MCF 10A (cell line): ENCODE measurements at regions not wholly inside any gene's neighbourhood (a gene's known extent, or its start where the extent isn't known, plus 50 kb on each side); places are given as distances from the start of the nearest gene placed in this dataset.

Experiments used
- BruUV-seq: library from RNA; stranded (reverse); fragments of 400-500 nt; replicated peaks from 2 replicates; lab custom pipeline; 2021; lab: Mats Ljungman, UMichigan
- CTCF ChIA-PET: fragments of 300-600 bp; sonication (Branson Sonifier 250); formaldehyde crosslinking; extraction: SDS; loops from one replicate; lab custom pipeline; 2021; ENCODE audit warnings: antibody characterized with exemption, inconsistent platforms; lab: Yijun Ruan, JAX
- POLR2A ChIA-PET: fragments of 300-600, 350-650 bp; sonication (Branson Sonifier 250); formaldehyde crosslinking; extraction: SDS; loops from one replicate; lab custom pipeline; 2020; ENCODE audit warnings: antibody characterized with exemption, inconsistent platforms; lab: Yijun Ruan, JAX
- DNase-seq: peaks from one replicate; pipeline ENCODE4 v3.0.0-alpha.2; 2018; ENCODE audit not compliant: unreplicated experiment
- H3K27ac Mint-ChIP-seq: one replicate; pipeline ENCODE4 v1.8.0; 2022; ENCODE audit warnings: mild to moderate bottlenecking, low read depth, mixed read lengths; ENCODE audit not compliant: unreplicated experiment
- H3K27me3 Mint-ChIP-seq: one replicate; pipeline ENCODE4 v1.8.0; 2022; ENCODE audit warnings: mixed read lengths; ENCODE audit not compliant: insufficient read depth, unreplicated experiment
- H3K36me3 Mint-ChIP-seq: one replicate; pipeline ENCODE4 v1.8.0; 2022; ENCODE audit warnings: mild to moderate bottlenecking, moderate library complexity, mixed read lengths; ENCODE audit not compliant: insufficient read depth, unreplicated experiment
- H3K4me1 Mint-ChIP-seq: one replicate; pipeline ENCODE4 v1.8.0; 2022; ENCODE audit warnings: mixed read lengths; ENCODE audit not compliant: insufficient read depth, unreplicated experiment
- H3K4me3 Mint-ChIP-seq: one replicate; pipeline ENCODE4 v1.8.0; 2022; ENCODE audit warnings: mild to moderate bottlenecking, moderate library complexity, mixed read lengths; ENCODE audit not compliant: unreplicated experiment
- H3K9me3 Mint-ChIP-seq: one replicate; pipeline ENCODE4 v1.8.0; 2022; ENCODE audit warnings: mixed read lengths; ENCODE audit not compliant: unreplicated experiment
- intact Hi-C: fragments of 100-400 bp; cut with micrococcal nuclease; formaldehyde crosslinking; loops from 2 replicates; pipeline ENCODE4 v1.14.1; 2022
- TF ChIP-seq, protein P1 (sequence below): fragments of 200-600 bp; IDR thresholded peaks from one replicate; pipeline ENCODE4 v1.8.0; 2022; ENCODE audit warnings: antibody characterized with exemption, mild to moderate bottlenecking; ENCODE audit not compliant: unreplicated experiment

DNA sequence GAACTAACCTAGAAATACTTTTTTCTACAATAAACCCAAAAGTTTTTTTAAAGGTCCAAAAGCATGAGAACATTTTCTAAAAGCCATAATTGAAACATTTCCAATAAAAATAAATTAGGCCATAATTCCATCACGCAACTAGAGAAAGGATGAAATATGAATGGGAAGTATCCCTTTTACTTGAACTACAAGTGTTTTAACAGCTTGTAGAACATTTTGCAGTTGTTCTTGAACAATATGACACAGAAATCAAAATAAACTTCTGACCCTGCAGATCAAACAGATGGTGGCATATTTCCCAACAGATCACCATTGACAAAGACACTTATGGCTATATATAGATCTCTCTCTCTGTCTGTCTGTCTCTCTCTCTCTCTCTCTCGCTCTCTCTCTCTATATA is 624.4 kb downstream of the PSAT1 start:
- Mint-ChIP-seq H3K4me1 (peaks cover 29% of the 10 kb centered on the region), H3K36me3 (no peaks in the 10 kb centered on the region), H3K9me3 (peaks cover 4% of the 10 kb centered on the region), H3K27ac (no peak overlapping the region), H3K4me3 (no peak overlapping the region), H3K27me3 (no peaks in the 10 kb centered on the region)
- ChIA-PET CTCF (interaction anchor here (0.7 kb wide), 1 partner anchor 126 kb away, joined by 3 read pairs; no protein-coding TSS in a partner anchor), POLR2A (no interaction called here)
- peak; percentile 29 for DNase-seq
- intact Hi-C loops: no loop called here
- TF ChIP-seq, protein P1, sequence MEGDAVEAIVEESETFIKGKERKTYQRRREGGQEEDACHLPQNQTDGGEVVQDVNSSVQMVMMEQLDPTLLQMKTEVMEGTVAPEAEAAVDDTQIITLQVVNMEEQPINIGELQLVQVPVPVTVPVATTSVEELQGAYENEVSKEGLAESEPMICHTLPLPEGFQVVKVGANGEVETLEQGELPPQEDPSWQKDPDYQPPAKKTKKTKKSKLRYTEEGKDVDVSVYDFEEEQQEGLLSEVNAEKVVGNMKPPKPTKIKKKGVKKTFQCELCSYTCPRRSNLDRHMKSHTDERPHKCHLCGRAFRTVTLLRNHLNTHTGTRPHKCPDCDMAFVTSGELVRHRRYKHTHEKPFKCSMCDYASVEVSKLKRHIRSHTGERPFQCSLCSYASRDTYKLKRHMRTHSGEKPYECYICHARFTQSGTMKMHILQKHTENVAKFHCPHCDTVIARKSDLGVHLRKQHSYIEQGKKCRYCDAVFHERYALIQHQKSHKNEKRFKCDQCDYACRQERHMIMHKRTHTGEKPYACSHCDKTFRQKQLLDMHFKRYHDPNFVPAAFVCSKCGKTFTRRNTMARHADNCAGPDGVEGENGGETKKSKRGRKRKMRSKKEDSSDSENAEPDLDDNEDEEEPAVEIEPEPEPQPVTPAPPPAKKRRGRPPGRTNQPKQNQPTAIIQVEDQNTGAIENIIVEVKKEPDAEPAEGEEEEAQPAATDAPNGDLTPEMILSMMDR: no peak
- BruUV-seq: no TSS peak

DNA sequence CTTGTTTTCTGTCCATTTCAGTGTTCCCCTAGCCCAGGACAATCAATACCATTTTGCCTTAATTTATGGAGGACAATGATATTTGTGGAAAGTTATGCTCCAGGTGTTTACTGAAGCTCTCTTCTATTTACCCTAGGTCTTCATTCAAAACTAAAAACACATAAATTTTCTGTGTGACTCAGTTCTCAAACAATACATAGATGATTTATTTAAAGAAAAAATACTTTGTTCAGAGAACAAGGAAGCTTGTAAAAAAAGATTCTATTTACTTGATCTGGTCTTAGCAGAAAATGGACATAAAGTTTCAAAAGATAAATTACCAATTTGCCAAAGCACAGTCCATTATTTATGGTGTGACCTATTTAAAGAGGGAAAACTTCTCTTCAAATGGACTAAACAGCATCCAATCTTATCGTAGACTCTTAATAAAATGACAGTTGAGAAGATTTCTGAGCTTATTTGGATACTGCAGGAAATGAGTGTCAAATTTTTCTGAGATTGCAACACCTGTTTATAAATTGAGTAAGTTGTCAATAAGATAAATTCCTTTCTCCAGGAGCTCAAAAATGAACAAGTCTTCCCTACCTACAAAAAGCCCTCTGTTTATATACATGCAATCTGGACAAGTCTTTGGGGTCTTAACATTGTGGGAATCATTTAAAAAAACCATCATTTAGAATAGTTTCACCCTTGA is 627.2 kb downstream of the PSAT1 start:
- CTCF ChIA-PET: interaction anchor here (0.5 kb wide), 1 partner anchor 138 kb away, joined by 3 read pairs; no protein-coding TSS in a partner anchor
- intact Hi-C loops: no loop called here
- no peaks in the 10 kb centered on the region for H3K36me3 Mint-ChIP-seq

DNA sequence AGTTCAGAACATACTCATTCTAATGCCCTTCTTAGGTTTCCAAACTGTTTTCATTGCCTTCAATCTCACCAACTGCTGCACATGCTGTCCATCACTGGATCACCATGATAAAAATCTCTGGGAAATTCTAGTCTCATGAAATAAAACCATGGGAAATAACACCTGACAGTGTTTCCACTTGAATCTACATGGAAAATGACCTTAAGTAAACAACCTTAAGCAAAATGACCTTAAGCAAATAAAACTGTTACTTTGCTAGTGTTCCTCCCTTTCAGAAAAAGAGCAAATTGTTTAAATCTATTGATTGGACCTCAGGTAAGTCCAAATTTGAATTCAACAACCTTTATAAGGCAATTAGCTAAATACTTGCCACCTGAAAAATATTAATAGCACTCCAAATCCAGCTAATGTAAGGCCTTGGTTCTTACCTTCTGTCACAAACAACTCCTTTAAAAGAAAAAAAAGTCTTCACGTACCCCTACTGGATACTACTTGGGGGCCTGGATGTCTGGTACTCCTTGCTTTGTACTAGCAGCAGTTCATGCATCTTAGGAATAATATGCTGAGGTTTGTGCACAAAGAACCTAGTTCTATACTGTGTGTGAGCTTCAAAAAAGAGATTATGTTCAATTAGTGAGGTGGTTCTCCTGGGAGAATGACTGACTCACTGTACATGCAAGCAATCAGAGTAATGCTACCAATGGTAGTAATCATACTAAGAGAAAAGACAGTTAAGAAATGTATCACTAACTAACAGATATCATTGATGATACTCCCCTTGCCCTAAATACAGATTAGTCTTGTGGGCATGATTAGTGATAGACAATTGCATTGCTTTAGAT is 630.4 kb downstream of the PSAT1 start:
- POLR2A ChIA-PET: no interaction called here
- Mint-ChIP-seq H3K4me3 (no peak overlapping the region), H3K27ac (no peak overlapping the region), H3K4me1 (no peaks in the 10 kb centered on the region), H3K36me3 (no peaks in the 10 kb centered on the region), H3K27me3 (no peaks in the 10 kb centered on the region), H3K9me3 (no peaks in the 10 kb centered on the region)
- DNase-seq: no peak
- TF ChIP-seq, protein P1: no peak
- intact Hi-C loops: no loop called here
- CTCF ChIA-PET: interaction anchor here (0.7 to 1.0 kb wide), 2 partner anchors 37 to 328 kb away, joined by 3 read pairs; no protein-coding TSS in a partner anchor
- BruUV-seq: no TSS peak

More for the DNA sequence above, 627.2 kb downstream of the PSAT1 start:
- DNase-seq: no peak
- BruUV-seq: no TSS peak
- POLR2A ChIA-PET: interaction anchor here (0.6 to 1.6 kb wide), 4 partner anchors 15 to 120 kb away, joined by 3 to 7 read pairs (median 4); no protein-coding TSS in a partner anchor
- Mint-ChIP-seq H3K9me3 (no peaks in the 10 kb centered on the region), H3K27me3 (no peaks in the 10 kb centered on the region), H3K4me1 (peaks cover 15% of the 10 kb centered on the region), H3K4me3 (no peak overlapping the region), H3K27ac (no peak overlapping the region)
- TF ChIP-seq, protein P1: no peak
